Right renal pelvis (tissue), 4 donors: ENCODE measurements at regions not wholly inside any gene's neighbourhood (a gene's known extent, or its start where the extent isn't known, plus 50 kb on each side); places are given as distances from the start of the nearest gene placed in this dataset.
A peak's percentile ranks its signal among the peaks of the same experiment; 100 is the strongest.

ENCODE experiments used
- DNase-seq, 4 donors: peaks; one replicate each; pipeline ENCODE4 v3.0.0-alpha.2; 2013; ENCODE audit warnings: low read depth in 4 of 4, low spot score in 3 of 4, missing footprints in 1 of 4

GRCh38 chr2:204012072-204012653 lies 75.6 kb downstream of the ICOS start:
- peak in 2 of 4 donors; percentile 20 to 22 for DNase-seq

GRCh38 chr2:204015118-204015843 lies 78.7 kb downstream of the ICOS start:
- DNase-seq = no peak

GRCh38 chr2:204018717-204019116 lies 82.2 kb downstream of the ICOS start:
- no peak for DNase-seq

- DNase-seq = no peak
These were observed 83.3 kb downstream of the ICOS start for GRCh38 chr2:204019572-204020501.

GRCh38 chr2:204021290-204022081 lies 84.9 kb downstream of the ICOS start:
- no peak for DNase-seq

- no peak for DNase-seq
These were observed 86.0 kb downstream of the ICOS start for GRCh38 chr2:204022550-204022949.

GRCh38 chr2:204023088-204023487 lies 86.5 kb downstream of the ICOS start:
- DNase-seq = no peak

GRCh38 chr2:204024503-204024902 lies 87.9 kb downstream of the ICOS start:
- DNase-seq = peak; percentile 28 to 43 (median 35)

- no peak for DNase-seq
These were observed 88.4 kb downstream of the ICOS start for GRCh38 chr2:204024906-204025475.

- DNase-seq = no peak
These were observed 89.7 kb downstream of the ICOS start for GRCh38 chr2:204026294-204026693.

GRCh38 chr2:204027091-204027490 lies 90.5 kb downstream of the ICOS start:
- DNase-seq = no peak

GRCh38 chr2:204030322-204030721 lies 93.8 kb downstream of the ICOS start:
- no peak for DNase-seq

GRCh38 chr2:204031056-204031455 lies 94.5 kb downstream of the ICOS start:
- DNase-seq = no peak

- no peak for DNase-seq
These were observed 95.7 kb downstream of the ICOS start for GRCh38 chr2:204032301-204032700.

GRCh38 chr2:204033611-204034495 lies 97.3 kb downstream of the ICOS start:
- DNase-seq = no peak

- no peak for DNase-seq
These were observed 100.1 kb downstream of the ICOS start for GRCh38 chr2:204036706-204037105.

GRCh38 chr2:204037286-204037685 lies 100.7 kb downstream of the ICOS start:
- no peak for DNase-seq

GRCh38 chr2:204039298-204039838 lies 102.8 kb downstream of the ICOS start:
- no peak for DNase-seq

- DNase-seq = no peak
These were observed 103.5 kb downstream of the ICOS start for GRCh38 chr2:204040016-204040415.
